Osteoblast (primary cell): ENCODE measurements at regions not wholly inside any gene's neighbourhood (a gene's known extent, or its start where the extent isn't known, plus 50 kb on each side); places are given as distances from the start of the nearest gene placed in this dataset.

Experiments used
- DNase-seq: peaks from one replicate; pipeline ENCODE4 v3.0.0; 2011; ENCODE audit warnings: low spot score, mixed read lengths; ENCODE audit not compliant: insufficient read length; ENCODE audit errors: missing footprints
- H2AFZ ChIP-seq: 2 replicates; pipeline ENCODE4 v1.6.0; 2011; ENCODE audit warnings: mild to moderate bottlenecking, low read length
- H3K27ac ChIP-seq: 2 replicates; pipeline ENCODE4 v1.5.1; 2011; ENCODE audit warnings: mild to moderate bottlenecking, low read depth, low read length, moderate library complexity
- H3K27me3 ChIP-seq: 2 replicates; pipeline ENCODE4 v1.6.0; 2012; ENCODE audit warnings: mild to moderate bottlenecking, control low read depth, inconsistent platforms, low read length, moderate library complexity; ENCODE audit not compliant: insufficient read depth
- H3K36me3 ChIP-seq: 2 replicates; pipeline ENCODE4 v1.5.1; 2011; ENCODE audit warnings: mild to moderate bottlenecking, low read length, control low read depth, moderate library complexity; ENCODE audit not compliant: insufficient read depth
- H3K4me1 ChIP-seq: 2 replicates; pipeline ENCODE4 v1.5.1; 2011; ENCODE audit warnings: mild to moderate bottlenecking, low read length, control low read depth, moderate library complexity; ENCODE audit not compliant: insufficient read depth
- H3K4me2 ChIP-seq: 2 replicates; pipeline ENCODE4 v1.6.0; 2011; ENCODE audit warnings: mild to moderate bottlenecking, low read length; ENCODE audit not compliant: insufficient read depth
- H3K4me3 ChIP-seq: fragments of 200-600 bp; sonication (generic); 3 replicates; pipeline ENCODE4 v1.5.1; 2012; ENCODE audit warnings: mild to moderate bottlenecking, low read length, inconsistent platforms; ENCODE audit not compliant: insufficient read depth
- H3K79me2 ChIP-seq: 2 replicates; pipeline ENCODE4 v1.6.0; 2012; ENCODE audit warnings: mild to moderate bottlenecking, low read length, control low read depth, inconsistent platforms; ENCODE audit not compliant: insufficient read depth
- H3K9me3 ChIP-seq: 2 replicates; pipeline ENCODE4 v1.5.1; 2011; ENCODE audit warnings: low read depth, low read length, control low read depth
- H4K20me1 ChIP-seq: 2 replicates; pipeline ENCODE4 v1.6.0; 2012; ENCODE audit warnings: mild to moderate bottlenecking, low read length, control low read depth; ENCODE audit not compliant: insufficient read depth
- CTCF ChIP-seq: IDR thresholded peaks from 2 replicates; pipeline ENCODE4 v1.5.1; 2011; ENCODE audit warnings: mild to moderate bottlenecking, low read depth, low read length, moderate library complexity; ENCODE audit errors: extremely low read depth

DNA sequence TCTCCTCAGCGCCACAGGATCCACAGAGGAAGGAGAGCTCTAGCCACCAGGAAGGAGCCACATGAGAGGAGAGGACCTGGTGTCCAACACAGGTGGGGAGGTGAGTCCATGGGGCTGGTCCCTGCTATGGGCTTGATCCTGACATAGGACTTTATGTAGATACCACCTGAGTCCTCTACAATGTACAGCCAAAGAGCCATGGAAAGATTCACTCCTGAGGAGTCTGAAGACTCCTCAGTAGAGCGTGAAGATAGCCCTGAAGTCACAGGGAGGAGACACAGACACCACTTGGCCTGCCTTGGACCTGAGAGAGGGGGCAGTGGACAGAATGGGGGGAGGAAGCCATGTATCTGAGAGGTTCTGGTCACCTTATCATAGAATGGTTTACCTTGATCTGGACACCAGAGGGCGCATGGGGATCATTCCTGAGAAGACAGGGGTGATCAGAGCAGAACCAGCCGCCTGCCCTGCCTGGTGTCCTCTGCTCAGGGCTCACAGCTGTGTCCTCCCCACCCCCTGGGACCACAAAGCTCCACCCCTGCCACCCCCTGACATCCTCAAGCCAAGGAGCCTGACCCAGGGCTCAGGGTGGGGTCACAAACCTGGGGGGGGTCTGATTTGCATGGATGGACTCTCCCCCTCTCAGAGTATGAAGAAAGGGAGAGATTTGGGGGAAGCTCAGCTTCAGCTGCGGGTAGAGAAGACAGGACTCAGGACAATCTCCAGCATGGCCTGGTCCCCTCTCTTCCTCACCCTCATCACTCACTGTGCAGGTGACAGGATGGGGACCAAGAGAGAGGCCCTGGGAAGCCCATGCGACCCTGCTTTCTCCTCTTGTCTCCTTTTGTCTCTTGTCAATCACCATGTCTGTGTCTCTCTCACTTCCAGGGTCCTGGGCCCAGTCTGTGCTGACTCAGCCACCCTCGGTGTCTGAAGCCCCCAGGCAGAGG lies 77.0 kb downstream of the ZNF280B start:
- Histone ChIP-seq H3K36me3 (no peaks in the 10 kb centered on the region), H4K20me1 (no peaks in the 10 kb centered on the region), H3K4me2 (no peak overlapping the region), H3K79me2 (no peaks in the 10 kb centered on the region), H3K9me3 (no peaks in the 10 kb centered on the region), H3K27me3 (peaks cover 9% of the 10 kb centered on the region), H3K4me3 (no peak overlapping the region), H3K4me1 (no peaks in the 10 kb centered on the region), H2AFZ (no peak overlapping the region), H3K27ac (no peak overlapping the region)
- peak; percentile 64 for TF ChIP-seq CTCF
- DNase-seq: peak; percentile 85

DNA sequence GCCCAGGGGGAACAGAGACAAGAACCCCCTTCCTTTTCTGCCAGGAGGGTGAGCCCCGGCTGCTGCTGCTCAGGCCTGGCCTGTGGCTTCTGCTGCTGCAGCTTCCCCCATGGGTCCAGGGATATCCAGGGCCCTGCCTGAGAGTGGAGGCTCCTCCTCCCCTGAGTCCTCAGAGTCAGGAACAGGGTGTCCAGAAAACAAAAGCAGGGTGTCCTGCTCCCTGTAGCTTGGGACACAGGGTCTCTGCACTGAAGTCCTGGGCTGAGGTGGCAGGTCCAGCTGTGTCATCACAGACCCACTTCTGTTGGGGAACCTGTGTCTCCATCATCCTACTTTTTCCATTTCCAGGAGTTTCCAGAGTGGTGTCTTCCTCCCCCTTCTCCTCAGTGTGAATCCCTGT lies 76.1 kb downstream of the ZNF280B start:
- H3K36me3 ChIP-seq: no peaks in the 10 kb centered on the region
- peaks cover 9% of the 10 kb centered on the region for H3K27me3 ChIP-seq
- DNase-seq: no peak
- H3K4me3 ChIP-seq: no peak overlapping the region
- no peaks in the 10 kb centered on the region for H3K4me1 ChIP-seq
- no peak overlapping the region for H2AFZ ChIP-seq
- H3K4me2 ChIP-seq: no peak overlapping the region
- no peak for TF ChIP-seq CTCF
- no peaks in the 10 kb centered on the region for H3K9me3 ChIP-seq
- H4K20me1 ChIP-seq: no peaks in the 10 kb centered on the region
- H3K27ac ChIP-seq: no peak overlapping the region
- H3K79me2 ChIP-seq: no peaks in the 10 kb centered on the region

DNA sequence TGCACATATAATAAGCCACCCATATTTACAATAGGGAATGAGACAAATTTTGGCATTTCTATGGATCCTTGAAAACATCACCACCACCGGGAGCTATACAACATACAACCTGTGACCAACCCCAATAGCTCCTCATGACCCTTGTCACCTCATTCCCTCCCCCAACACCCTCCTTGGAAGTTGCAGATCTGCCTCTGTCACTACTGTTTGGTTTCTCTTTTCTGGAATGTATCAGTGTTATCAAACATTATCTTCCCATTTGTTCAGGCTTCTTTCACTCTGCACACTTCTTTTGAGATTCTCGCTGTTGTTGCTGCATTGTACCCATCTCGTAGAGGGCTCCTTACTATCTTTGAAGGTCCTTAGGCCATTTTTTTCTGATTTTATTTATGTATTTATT lies 75.6 kb downstream of the ZNF280B start:
- no peak for DNase-seq
- no peak for TF ChIP-seq CTCF
- Histone ChIP-seq H3K9me3 (no peaks in the 10 kb centered on the region), H3K27me3 (peaks cover 9% of the 10 kb centered on the region), H3K4me1 (no peaks in the 10 kb centered on the region), H3K27ac (no peak overlapping the region), H3K4me3 (no peak overlapping the region), H3K79me2 (no peaks in the 10 kb centered on the region), H4K20me1 (no peaks in the 10 kb centered on the region), H3K36me3 (no peaks in the 10 kb centered on the region), H3K4me2 (no peak overlapping the region), H2AFZ (no peak overlapping the region)

DNA sequence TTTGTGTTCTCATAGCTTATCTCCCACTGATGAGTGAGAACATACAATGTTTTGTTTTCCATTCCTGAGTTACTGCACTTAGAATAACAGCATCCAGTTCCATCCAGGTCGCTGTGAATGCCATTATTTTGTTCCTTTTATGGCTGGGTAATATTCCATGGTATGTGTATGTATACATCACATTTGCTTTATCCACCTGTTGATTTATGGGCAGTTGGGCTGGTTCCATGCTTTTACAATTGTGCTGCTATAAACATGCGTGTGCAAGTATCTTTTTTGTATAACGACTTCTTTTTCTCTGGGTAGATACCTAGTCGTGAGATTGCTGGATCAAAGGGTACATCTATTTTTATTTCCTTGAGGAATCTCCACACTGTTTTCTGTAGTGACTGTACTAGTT lies 74.8 kb downstream of the ZNF280B start:
- Histone ChIP-seq H3K36me3 (no peaks in the 10 kb centered on the region), H3K9me3 (no peaks in the 10 kb centered on the region), H3K4me2 (no peak overlapping the region), H3K27ac (no peak overlapping the region), H3K4me3 (no peak overlapping the region), H3K4me1 (no peaks in the 10 kb centered on the region), H3K27me3 (peaks cover 9% of the 10 kb centered on the region), H3K79me2 (no peaks in the 10 kb centered on the region), H4K20me1 (no peaks in the 10 kb centered on the region), H2AFZ (no peak overlapping the region)
- no peak for DNase-seq
- TF ChIP-seq CTCF: no peak
